ENCODE measurements at regions not wholly inside any gene's neighbourhood (a gene's known extent, or its start where the extent isn't known, plus 50 kb on each side); places are given as distances from the start of the nearest gene placed in this dataset.
A peak's percentile ranks its signal among the peaks of the same experiment; 100 is the strongest.

DNA sequence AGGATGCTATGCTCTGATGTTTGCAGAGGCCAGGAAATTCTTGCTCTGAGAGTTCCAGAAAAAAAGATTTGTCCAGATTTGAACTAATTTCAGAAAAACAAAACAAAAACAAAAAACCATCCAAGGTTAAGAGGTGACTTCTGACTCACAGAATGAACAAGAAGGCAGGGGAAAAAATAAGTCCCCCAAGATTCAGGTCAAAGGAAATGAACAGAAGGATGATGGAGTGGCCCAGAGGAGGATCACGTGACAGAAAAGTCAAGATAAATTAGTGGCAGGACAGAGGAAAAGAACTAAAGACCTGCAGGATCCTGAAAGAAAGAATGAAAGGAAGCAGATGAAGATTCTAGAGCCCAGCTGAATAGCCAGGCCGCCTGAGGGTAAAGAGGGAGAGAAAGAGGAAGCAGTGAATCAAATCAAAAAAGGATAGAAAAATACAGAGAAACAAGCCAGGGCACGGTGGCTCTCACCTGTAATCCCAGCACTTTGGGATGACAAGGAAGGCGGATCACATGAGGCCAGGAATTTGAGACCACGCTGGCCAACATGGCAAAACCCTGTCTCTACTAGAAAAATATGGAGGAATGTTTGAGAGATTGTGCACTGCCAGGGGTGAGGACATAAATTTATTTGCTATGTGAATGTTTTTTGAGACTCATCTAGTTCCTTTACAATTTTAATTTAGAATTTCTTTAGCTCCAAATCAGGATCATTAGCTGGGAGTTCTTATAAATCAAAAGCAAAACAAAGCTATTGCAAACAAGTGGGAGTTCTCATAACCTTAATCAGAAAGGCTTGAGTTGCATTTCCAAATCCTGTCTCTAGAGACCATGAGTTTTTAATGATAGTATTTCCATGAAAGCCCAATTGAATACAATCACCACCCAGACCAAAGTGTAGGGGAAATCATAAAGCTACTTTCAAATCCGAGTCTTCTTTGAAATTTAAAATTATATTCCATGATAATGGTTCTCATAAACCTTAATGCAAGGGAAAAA lies 217.1 kb upstream of the PLEKHG7 start:
- Histone ChIP-seq H3K4me3 (no peak overlapping the region), H3K4me1 (no peaks in the 10 kb centered on the region), H3K9me3 (no peaks in the 10 kb centered on the region), H3K27me3 (no peaks in the 10 kb centered on the region), H3K27ac (peak overlapping the region; percentile 70), H3K36me3 (no peaks in the 10 kb centered on the region)
- TF ChIP-seq POLR2AphosphoS5 (IDR thresholded peaks at IDR 0.05; ENCODE audit: insufficient read depth in 1 of 2, low read depth in 1 of 2) (no peak), POLR2A (IDR thresholded peaks at IDR 0.05) (no peak)
- TF ChIP-seq, protein P1, sequence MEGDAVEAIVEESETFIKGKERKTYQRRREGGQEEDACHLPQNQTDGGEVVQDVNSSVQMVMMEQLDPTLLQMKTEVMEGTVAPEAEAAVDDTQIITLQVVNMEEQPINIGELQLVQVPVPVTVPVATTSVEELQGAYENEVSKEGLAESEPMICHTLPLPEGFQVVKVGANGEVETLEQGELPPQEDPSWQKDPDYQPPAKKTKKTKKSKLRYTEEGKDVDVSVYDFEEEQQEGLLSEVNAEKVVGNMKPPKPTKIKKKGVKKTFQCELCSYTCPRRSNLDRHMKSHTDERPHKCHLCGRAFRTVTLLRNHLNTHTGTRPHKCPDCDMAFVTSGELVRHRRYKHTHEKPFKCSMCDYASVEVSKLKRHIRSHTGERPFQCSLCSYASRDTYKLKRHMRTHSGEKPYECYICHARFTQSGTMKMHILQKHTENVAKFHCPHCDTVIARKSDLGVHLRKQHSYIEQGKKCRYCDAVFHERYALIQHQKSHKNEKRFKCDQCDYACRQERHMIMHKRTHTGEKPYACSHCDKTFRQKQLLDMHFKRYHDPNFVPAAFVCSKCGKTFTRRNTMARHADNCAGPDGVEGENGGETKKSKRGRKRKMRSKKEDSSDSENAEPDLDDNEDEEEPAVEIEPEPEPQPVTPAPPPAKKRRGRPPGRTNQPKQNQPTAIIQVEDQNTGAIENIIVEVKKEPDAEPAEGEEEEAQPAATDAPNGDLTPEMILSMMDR (IDR thresholded peaks at IDR 0.05): no peak
- intact Hi-C loops (cut with DNase I): no loop called here
- DNase-seq (ENCODE audit: extremely low spot score in 2 of 2): no peak

DNA sequence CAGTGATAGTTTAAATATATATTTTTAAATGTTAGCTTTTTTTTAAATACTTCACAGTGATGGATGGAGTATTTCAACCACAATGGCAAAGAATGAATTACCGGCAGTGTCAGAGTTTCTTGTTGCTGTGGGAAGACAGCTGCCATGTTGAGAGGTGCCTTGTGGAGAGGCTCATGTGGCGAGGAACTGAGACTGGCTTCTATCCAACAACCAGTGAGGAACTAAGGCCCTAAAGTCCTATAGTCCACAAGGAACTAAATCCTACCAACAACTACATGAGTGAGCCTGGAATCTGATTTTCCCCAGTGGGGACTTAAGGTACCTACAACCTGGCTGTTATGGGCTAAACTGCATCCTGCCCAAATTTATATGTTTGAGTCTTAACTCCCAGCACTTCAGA lies 220.2 kb upstream of the PLEKHG7 start:
- H3K9me3 ChIP-seq: no peaks in the 10 kb centered on the region
- no peaks in the 10 kb centered on the region for H3K4me1 ChIP-seq
- H3K4me3 ChIP-seq: no peak overlapping the region
- TF ChIP-seq, protein P1 (IDR thresholded peaks at IDR 0.05): no peak
- TF ChIP-seq POLR2A (IDR thresholded peaks at IDR 0.05): no peak
- TF ChIP-seq POLR2AphosphoS5 (IDR thresholded peaks at IDR 0.05; ENCODE audit: insufficient read depth in 1 of 2, low read depth in 1 of 2): no peak
- intact Hi-C loops (cut with DNase I): no loop called here
- H3K27me3 ChIP-seq: no peaks in the 10 kb centered on the region
- no peaks in the 10 kb centered on the region for H3K36me3 ChIP-seq
- no peak overlapping the region for H3K27ac ChIP-seq
- no peak for DNase-seq (ENCODE audit: extremely low spot score in 2 of 2)

DNA sequence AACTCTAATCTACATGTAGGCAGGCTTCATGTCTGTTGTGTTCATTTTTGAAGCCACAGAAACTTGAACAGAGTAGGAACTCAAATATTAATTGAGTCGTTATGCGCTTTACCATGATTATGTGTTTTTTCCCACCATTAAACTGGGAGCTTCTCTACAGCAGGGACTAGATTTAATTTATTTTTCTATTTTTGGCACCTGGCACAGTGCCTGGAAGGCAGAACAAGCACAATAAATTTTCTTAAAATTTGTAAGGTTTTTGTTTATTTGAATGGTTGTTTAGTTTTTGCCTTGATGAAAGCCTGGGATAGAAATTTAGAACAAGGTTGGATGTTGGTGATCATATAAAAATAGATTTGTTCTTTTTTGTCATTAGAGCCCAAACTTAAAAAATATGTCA lies 221.7 kb upstream of the PLEKHG7 start:
- H3K36me3 ChIP-seq: no peaks in the 10 kb centered on the region
- no peaks in the 10 kb centered on the region for H3K4me1 ChIP-seq
- no peak for DNase-seq (ENCODE audit: extremely low spot score in 2 of 2)
- peak overlapping the region; percentile 8 for H3K27ac ChIP-seq
- H3K27me3 ChIP-seq: no peaks in the 10 kb centered on the region
- H3K9me3 ChIP-seq: no peaks in the 10 kb centered on the region
- intact Hi-C loops (cut with DNase I): no loop called here
- TF ChIP-seq, protein P1 (IDR thresholded peaks at IDR 0.05): no peak
- H3K4me3 ChIP-seq: no peak overlapping the region

DNA sequence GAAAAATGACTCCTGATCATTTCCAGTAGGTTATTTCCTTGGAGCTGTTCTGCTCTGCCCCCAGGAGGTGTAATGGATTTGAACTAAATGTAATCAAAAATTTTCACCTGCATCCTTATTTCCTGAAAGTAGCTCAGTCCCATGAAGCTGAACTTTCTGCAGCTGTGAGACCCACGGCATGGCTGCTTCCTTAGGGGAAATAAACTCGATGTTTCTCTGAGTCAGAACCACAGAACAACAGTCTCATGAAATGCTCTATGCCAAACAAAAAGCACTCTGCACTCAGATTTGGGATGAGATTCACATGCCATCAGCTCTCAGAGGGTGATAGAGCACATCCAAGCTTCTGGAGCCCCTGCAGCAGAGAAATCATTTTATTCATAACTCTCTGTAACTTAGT lies 224.1 kb upstream of the PLEKHG7 start:
- no peaks in the 10 kb centered on the region for H3K9me3 ChIP-seq
- no peak for DNase-seq (ENCODE audit: extremely low spot score in 2 of 2)
- no peak overlapping the region for H3K27ac ChIP-seq
- no peak overlapping the region for H3K4me3 ChIP-seq
- no peak for TF ChIP-seq POLR2A (IDR thresholded peaks at IDR 0.05)
- TF ChIP-seq POLR2AphosphoS5 (IDR thresholded peaks at IDR 0.05; ENCODE audit: insufficient read depth in 1 of 2, low read depth in 1 of 2): no peak
- TF ChIP-seq, protein P1 (IDR thresholded peaks at IDR 0.05): no peak
- intact Hi-C loops (cut with DNase I): no loop called here
- H3K27me3 ChIP-seq: no peaks in the 10 kb centered on the region
- H3K36me3 ChIP-seq: no peaks in the 10 kb centered on the region
- H3K4me1 ChIP-seq: no peaks in the 10 kb centered on the region

DNA sequence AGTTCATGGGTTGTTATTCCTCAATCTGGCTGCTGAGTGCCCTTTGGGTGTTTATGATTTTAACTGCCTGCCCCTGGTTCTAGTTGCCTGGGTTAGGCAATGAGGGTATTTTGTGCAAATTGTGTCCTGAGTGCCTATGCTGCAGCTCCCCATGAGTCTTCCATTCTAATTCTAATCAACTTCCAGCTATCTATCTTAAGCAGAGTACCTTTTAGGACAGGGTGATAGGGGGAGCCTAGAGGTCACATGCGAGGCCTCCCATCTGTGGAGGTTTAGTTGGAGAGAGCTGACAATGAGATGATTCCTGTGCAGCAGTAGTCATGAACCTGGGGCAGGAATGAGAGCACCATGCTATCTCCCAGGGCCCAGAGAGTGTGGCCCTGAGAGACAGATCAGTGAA lies 225.9 kb upstream of the PLEKHG7 start:
- Histone ChIP-seq H3K27me3 (no peaks in the 10 kb centered on the region), H3K4me1 (no peaks in the 10 kb centered on the region), H3K36me3 (no peaks in the 10 kb centered on the region), H3K4me3 (no peak overlapping the region), H3K9me3 (no peaks in the 10 kb centered on the region), H3K27ac (no peak overlapping the region)
- no peak for TF ChIP-seq POLR2A (IDR thresholded peaks at IDR 0.05)
- TF ChIP-seq, protein P1 (IDR thresholded peaks at IDR 0.05): no peak
- no peak for TF ChIP-seq POLR2AphosphoS5 (IDR thresholded peaks at IDR 0.05; ENCODE audit: insufficient read depth in 1 of 2, low read depth in 1 of 2)
- no peak for DNase-seq (ENCODE audit: extremely low spot score in 2 of 2)
- intact Hi-C loops (cut with DNase I): no loop called here
